Spleen (tissue), 11 donors: ENCODE measurements at regions not wholly inside any gene's neighbourhood (a gene's known extent, or its start where the extent isn't known, plus 50 kb on each side); places are given as distances from the start of the nearest gene placed in this dataset.

Experiments used
- DNase-seq: peaks from one replicate; pipeline ENCODE4 v3.0.0-alpha.2; 2020
- H3K27ac ChIP-seq, 8 donors: fragments of 200-600 bp; sonication (generic) in 7 of 8; 1 replicate in 4 of 8; 2 replicates in 4 of 8; pipeline versions ENCODE4 v1.5.0 to v1.8.0; 2016 to 2021; ENCODE audit warnings: inconsistent platforms in 4 of 8, mild to moderate bottlenecking in 4 of 8, moderate library complexity in 1 of 8
- H3K27me3 ChIP-seq, 7 donors: fragments of 200-600 bp; sonication (generic) in 6 of 7; replicated peaks in 1 of 7; 1 replicate in 4 of 7; 2 replicates in 3 of 7; pipeline versions ENCODE4 v1.5.0 to v1.8.0; 2016 to 2021; ENCODE audit warnings: inconsistent platforms in 3 of 7, mild to moderate bottlenecking in 1 of 7
- H3K36me3 ChIP-seq, 6 donors: fragments of 200-600 bp; sonication (generic) in 5 of 6; 1 replicate in 4 of 6; 2 replicates in 2 of 6; pipeline versions ENCODE4 v1.5.0 to v1.8.0; 2016 to 2021; ENCODE audit warnings: inconsistent platforms in 2 of 6
- H3K4me1 ChIP-seq, 6 donors: fragments of 200-600 bp; sonication (generic) in 5 of 6; 1 replicate in 3 of 6; 2 replicates in 3 of 6; pipeline versions ENCODE4 v1.5.0 to v1.8.0; 2016 to 2021; ENCODE audit warnings: inconsistent platforms in 3 of 6
- H3K4me3 ChIP-seq, 8 donors: fragments of 200-600 bp; sonication (generic) in 7 of 8; 1 replicate in 4 of 8; 2 replicates in 4 of 8; pipeline versions ENCODE4 v1.5.0 to v1.8.0; 2016 to 2021; ENCODE audit warnings: inconsistent platforms in 4 of 8, mild to moderate bottlenecking in 4 of 8, moderate library complexity in 2 of 8
- H3K9me3 ChIP-seq, 8 donors: fragments of 200-600 bp; sonication (generic) in 7 of 8; 1 replicate in 4 of 8; 2 replicates in 4 of 8; pipeline versions ENCODE4 v1.5.0 to v1.8.0; 2016 to 2021; ENCODE audit warnings: inconsistent platforms in 4 of 8
- POLR2A ChIP-seq, 3 donors: fragments of 450-650 bp; IDR thresholded peaks; one replicate each; pipeline ENCODE4 v1.5.1; 2017; ENCODE audit warnings: antibody characterized with exemption in 3 of 3, mild to moderate bottlenecking in 1 of 3
- POLR2AphosphoS5 ChIP-seq, 3 donors: sonication (generic); formaldehyde crosslinking; IDR thresholded peaks; one replicate each; pipeline ENCODE4 v1.5.1; 2017; ENCODE audit warnings: antibody characterized with exemption in 3 of 3
- WGBS, 5 donors: extraction: QIAGEN DNeasy Blood & Tissue Kit in 3 of 5; methylation state at CpG; one replicate each; pipeline versions ENCODE4 v1.1.5 to v1.1.7; 2013 to 2018; 5-methylcytosine and 5-hydroxymethylcytosine counted together
- intact Hi-C: fragments of 100-400 bp; cut with DNase I; formaldehyde crosslinking; loops from one replicate; pipeline ENCODE4 v1.15.0; 2023; ENCODE audit warnings: low total_unique reads
- TF ChIP-seq, protein P1 (sequence below), 11 experiments: fragments of 200-600 bp in 7 of 11; fragments of 450-650 bp in 4 of 11; sonication (generic) in 4 of 11; IDR thresholded peaks in 8 of 11; conservative IDR thresholded peaks in 3 of 11; 1 replicate in 7 of 11; 2 replicates in 4 of 11; pipeline versions ENCODE4 v1.4.0 to v1.8.0; 2016 to 2021; ENCODE audit warnings: antibody characterized with exemption in 11 of 11, inconsistent platforms in 4 of 11, mild to moderate bottlenecking in 1 of 11
- donor health status: healthy with polysubstance abuse.
- donor health status: DM: no; HTN: no; CAD: no; lungs with moderate emphysema.
- donor health status: DM: no; HTN: no; CAD: no.
- donor health status: Bipolar disorder and iron deficiency.
- donor health status: healthy.
- donor health status: DM: no; HTN: no; CAD: no.
- donor health status: DM: yes; HTN: yes; CAD: no.

DNA sequence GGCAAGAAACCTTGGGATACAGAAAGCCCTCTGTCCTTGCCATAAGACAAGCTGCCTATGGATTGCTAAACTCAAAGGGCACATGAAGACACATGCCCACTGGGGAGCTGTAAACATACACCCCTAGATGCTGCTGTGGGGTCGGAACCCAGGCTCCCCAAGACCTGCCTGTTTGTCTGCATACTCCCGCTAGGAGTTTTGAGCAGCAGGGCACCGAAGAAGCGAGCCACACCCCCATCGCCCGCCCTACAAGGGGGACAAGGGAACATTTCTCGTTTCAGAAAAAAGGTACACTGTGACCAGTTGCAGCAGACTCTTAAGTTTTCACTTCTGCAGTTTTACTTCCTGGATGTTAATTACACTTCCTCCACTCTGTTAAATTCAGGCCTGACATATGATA lies 680.2 kb upstream of the GHITM start:
- TF ChIP-seq POLR2A (IDR thresholded peaks at IDR 0.05) (no peak), POLR2AphosphoS5 (IDR thresholded peaks at IDR 0.05) (no peak)
- TF ChIP-seq, protein P1, sequence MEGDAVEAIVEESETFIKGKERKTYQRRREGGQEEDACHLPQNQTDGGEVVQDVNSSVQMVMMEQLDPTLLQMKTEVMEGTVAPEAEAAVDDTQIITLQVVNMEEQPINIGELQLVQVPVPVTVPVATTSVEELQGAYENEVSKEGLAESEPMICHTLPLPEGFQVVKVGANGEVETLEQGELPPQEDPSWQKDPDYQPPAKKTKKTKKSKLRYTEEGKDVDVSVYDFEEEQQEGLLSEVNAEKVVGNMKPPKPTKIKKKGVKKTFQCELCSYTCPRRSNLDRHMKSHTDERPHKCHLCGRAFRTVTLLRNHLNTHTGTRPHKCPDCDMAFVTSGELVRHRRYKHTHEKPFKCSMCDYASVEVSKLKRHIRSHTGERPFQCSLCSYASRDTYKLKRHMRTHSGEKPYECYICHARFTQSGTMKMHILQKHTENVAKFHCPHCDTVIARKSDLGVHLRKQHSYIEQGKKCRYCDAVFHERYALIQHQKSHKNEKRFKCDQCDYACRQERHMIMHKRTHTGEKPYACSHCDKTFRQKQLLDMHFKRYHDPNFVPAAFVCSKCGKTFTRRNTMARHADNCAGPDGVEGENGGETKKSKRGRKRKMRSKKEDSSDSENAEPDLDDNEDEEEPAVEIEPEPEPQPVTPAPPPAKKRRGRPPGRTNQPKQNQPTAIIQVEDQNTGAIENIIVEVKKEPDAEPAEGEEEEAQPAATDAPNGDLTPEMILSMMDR (IDR thresholded peaks at IDR 0.05 in 8 of 11, conservative IDR thresholded peaks at IDR 0.05 in 3 of 11), result no peak
- DNase-seq, result no peak
- peaks cover 0 to 8% (median 0%) of the 10 kb centered on the region in 8 donors for H3K9me3 ChIP-seq
- no peaks in the 10 kb centered on the region for H3K36me3 ChIP-seq
- H3K27me3 ChIP-seq, result no peaks in the 10 kb centered on the region
- intact Hi-C loops, result no loop called here
- H3K4me3 ChIP-seq, result no peak overlapping the region
- H3K4me1 ChIP-seq, result no peaks in the 10 kb centered on the region
- 78 to 89% (median 81%) methylated on average over 7 of the region's 7 CpGs for WGBS, 5 donors
- no peak overlapping the region for H3K27ac ChIP-seq

DNA sequence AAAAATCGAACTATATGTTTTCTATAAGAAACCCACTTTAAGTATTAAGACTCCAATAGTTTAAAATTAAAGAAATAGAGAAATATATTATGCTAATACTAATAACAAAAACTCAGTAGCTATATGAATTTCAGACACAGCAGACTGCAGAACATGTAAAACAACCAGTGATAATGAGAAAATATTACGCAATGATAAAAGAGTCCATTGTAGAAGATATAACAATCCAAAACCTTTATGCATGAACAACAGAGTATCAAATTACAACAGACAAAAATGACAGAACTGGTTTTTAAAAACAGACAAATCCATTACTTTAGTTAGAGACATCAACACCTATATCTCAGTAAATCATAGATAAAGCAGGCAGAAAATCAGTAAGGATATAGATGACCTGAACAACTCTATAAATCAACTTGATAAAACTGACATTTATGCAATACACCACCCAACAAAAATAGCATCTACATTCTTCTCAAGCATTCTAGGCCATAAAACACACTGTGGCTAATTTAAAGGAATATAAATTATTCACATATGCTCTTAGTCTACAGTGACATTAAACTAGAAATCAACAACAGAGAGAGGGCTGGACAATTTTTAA lies 669.5 kb upstream of the GHITM start:
- H3K27me3 ChIP-seq, result no peaks in the 10 kb centered on the region
- 66 to 89% (median 81%) methylated on average over 2 of the region's 2 CpGs for WGBS, 5 donors

DNA sequence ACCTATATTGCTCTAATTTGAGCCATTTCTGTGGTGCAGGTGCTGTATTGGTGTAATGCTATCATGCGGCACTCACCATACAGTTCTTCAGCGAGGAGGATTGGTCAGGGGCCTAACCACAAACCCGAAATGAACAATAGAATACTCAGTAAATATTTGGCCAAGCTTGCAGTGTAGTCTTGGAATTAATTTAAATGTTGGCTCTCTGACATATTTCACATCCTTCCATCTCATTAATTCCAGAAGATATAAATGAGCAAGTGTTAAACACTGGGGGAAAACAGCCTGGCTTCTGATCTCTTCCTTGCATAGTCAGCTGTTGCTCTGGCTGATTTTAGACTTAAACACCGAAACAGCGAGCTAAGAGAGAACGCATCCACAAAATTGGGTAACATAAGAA lies 663.1 kb upstream of the GHITM start:
- Histone ChIP-seq H3K27ac (no peak overlapping the region), H3K27me3 (no peaks in the 10 kb centered on the region), H3K36me3 (no peaks in the 10 kb centered on the region), H3K4me1 (no peaks in the 10 kb centered on the region), H3K4me3 (no peak overlapping the region), H3K9me3 (peaks cover 0 to 7% (median 0%) of the 10 kb centered on the region in 8 donors)
- intact Hi-C loops, result no loop called here
- DNase-seq, result no peak
- 79 to 89% (median 86%) methylated on average over 6 of the region's 6 CpGs for WGBS, 5 donors
- TF ChIP-seq POLR2A (IDR thresholded peaks at IDR 0.05) (no peak), POLR2AphosphoS5 (IDR thresholded peaks at IDR 0.05) (no peak)
- TF ChIP-seq, protein P1 (IDR thresholded peaks at IDR 0.05 in 8 of 11, conservative IDR thresholded peaks at IDR 0.05 in 3 of 11), result no peak

More for the DNA sequence above, 669.5 kb upstream of the GHITM start:
- H3K4me1 ChIP-seq, result no peaks in the 10 kb centered on the region
- H3K36me3 ChIP-seq, result no peaks in the 10 kb centered on the region
- DNase-seq, result no peak
- intact Hi-C loops, result no loop called here
- TF ChIP-seq POLR2A (IDR thresholded peaks at IDR 0.05) (no peak), POLR2AphosphoS5 (IDR thresholded peaks at IDR 0.05) (no peak)
- TF ChIP-seq, protein P1 (IDR thresholded peaks at IDR 0.05 in 8 of 11, conservative IDR thresholded peaks at IDR 0.05 in 3 of 11), result no peak
- no peak overlapping the region for H3K27ac ChIP-seq
- no peaks in the 10 kb centered on the region for H3K9me3 ChIP-seq
- H3K4me3 ChIP-seq, result no peak overlapping the region

- TF ChIP-seq POLR2A (IDR thresholded peaks at IDR 0.05), result no peak
- TF ChIP-seq, protein P1 (IDR thresholded peaks at IDR 0.05 in 8 of 11, conservative IDR thresholded peaks at IDR 0.05 in 3 of 11), result no peak
- no peak for TF ChIP-seq POLR2AphosphoS5 (IDR thresholded peaks at IDR 0.05)
- no peak for DNase-seq
- Histone ChIP-seq H3K36me3 (no peaks in the 10 kb centered on the region), H3K27ac (no peak overlapping the region), H3K4me3 (no peak overlapping the region), H3K9me3 (no peaks in the 10 kb centered on the region), H3K4me1 (no peaks in the 10 kb centered on the region), H3K27me3 (no peaks in the 10 kb centered on the region)
- 56 to 80% (median 68%) methylated on average over 1 of the region's 1 CpG for WGBS, 5 donors
- intact Hi-C loops, result no loop called here
Observed at GRCh38 chr10:83489161-83489560, 650.1 kb upstream of the GHITM start.
